NCI-H2107 (cell line): ENCODE measurements at regions not wholly inside any gene's neighbourhood (a gene's known extent, or its start where the extent isn't known, plus 50 kb on each side); places are given as distances from the start of the nearest gene placed in this dataset.

Experiments used
- DNase-seq: peaks from one replicate; lab custom pipeline; 2025; lab: John Stamatoyannopoulos, UW

- no peak for DNase-seq
Observed at GRCh38 chr15:26477044-26477443, 295.8 kb downstream of the GABRB3 start.

- no peak for DNase-seq
Observed at GRCh38 chr15:26475554-26475953, 297.3 kb downstream of the GABRB3 start.

DNA sequence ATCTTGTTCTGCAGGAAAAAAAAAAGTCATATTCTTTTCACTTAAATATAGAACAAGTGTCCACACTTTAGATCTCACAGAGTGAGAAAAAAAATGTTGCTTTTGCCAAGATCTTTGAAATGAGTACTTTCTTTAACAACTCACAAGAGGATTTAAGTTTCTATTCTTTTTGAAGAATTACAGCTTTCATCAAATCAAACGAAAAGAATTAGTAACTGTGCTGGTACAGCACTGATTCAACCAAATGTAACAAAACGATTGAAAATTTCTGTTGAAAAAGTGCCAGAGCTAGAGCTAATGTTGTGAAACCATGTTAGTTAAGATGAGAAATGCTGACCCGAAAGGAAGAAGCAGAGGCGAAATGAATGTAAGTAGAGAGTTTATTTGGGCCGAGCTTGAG is 300.2 kb downstream of the GABRB3 start:
- DNase-seq, result no peak

DNA sequence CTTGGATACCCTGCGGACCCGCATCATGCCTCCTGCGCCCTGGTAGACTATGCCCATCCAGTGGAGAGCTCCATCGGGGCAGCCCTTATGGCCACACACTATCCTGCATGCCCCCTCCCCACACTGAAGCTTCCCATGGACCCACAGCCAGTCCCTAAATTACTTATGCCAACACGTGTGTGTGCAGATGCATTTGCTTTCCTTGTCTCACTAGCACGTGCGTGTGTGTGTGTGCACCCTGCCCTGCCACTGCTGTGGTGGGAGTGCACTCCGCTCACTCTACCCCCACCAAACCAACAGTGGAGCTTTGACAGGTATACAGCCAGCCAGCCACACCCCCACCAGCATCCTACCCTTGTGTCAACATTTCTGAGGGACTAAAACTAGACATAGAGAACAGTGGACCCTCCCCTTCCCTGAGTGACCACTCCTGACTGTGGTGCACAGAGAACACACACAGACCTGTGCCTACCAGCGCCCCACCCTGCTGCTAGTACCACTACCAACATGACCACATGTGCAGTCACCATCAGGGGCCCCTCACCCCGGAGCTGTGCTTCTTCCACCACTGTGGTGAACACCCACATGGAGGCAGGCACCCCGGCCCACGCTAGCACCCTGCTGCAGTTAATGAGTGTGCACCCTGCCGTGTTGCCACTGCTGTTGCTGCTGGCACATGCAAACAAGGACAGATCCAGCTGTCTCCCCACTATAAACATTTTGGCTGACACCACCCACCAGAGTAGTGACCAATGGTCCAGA is 310.8 kb downstream of the GABRB3 start:
- DNase-seq, result no peak

DNA sequence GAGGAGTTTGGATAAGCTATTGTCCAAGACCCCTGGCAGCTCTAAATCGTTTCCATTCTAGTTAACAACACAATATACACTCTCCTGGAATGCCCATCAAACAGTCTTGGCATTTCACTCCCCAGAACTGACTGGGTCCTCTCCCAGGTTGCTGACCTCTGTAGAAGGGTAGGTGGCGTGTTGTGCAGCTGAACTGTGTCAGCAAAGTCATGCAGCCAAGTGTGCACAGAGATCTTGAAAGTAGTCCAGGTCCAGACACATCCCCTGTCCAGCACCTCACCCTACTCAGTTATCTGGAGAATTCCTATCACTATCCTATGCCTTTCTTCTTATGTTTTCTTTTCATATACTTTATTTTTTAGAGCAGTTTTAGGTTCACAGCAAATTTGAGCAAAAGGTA is 312.7 kb downstream of the GABRB3 start:
- no peak for DNase-seq

DNA sequence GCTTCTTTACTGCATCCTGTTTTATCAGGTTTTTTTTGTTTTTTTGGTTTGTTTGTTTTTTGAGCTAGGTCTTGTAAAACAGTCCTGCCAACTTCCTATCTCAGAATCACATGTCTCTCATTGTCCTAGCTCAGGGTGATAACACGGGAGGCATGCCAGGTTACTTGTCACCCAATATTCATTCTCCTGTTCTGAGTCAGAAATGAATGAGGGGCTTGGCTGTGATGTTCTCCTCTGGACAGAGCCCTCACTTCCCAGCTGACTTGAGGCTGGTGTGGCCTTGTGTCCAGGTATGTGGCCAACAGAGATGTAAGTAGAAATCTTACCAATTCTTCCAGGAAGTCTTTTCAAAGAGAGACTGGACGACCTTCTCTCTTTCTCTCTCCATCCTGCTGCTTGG is 317.0 kb downstream of the GABRB3 start:
- DNase-seq, result no peak

DNA sequence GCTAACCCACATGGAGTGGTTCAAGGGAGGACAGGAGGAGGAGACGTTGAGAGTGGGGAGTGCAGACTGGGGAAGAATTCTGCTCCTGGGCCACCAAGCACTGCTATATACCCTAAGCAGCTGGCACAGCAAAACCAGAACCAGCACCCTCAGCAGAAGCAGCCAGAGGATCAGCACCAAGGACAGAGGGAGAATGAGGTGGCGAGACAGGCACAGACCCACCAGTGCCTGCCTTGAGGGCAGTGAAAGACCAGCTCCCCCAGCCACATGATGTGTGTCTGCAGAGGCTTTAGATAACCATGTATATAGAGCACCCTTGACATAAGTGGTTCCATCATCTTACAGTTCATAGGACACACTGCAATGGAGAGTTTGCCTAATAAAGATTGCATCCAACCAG is 319.0 kb downstream of the GABRB3 start:
- no peak for DNase-seq

DNA sequence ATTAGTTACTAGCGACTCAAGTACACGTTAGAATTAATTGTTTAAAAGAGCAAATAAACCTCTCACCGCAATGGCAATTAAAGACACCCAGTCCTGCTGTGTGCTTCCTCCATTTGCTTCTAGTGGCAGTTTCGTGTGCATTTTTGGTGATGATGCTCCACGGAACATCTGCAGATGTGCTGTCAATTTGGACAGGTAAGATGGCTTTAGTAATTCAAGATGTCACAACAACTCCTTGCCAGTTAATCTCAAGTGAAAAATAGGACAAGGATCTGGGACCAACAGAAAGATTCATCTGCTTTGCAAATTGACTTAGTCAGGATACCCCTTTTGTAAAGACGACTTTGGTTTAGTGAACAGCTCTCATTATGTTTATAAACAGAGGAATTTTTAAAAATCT is 320.9 kb downstream of the GABRB3 start:
- DNase-seq, result no peak

DNA sequence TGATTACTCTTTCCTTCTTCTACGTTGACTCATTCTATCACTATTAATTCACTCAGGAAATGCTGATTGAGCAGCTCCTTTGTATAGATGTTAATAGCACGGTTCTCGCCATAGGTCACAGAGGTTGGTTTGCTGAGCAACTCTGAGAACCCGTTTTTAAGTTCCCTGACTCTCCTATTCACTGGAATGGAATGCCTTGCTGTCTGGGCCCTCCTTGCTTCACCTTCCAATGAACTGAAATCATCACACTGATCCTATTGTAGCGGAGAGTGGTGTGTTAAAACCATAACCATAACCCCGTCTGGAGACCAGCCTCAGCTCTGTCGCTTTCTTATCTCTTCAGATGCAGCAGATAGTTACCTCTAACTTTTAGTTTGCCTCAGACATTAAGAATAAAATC is 323.6 kb downstream of the GABRB3 start:
- no peak for DNase-seq

GRCh38 chr15:26443321-26443720 is 329.5 kb downstream of the GABRB3 start:
- DNase-seq, result no peak

DNA sequence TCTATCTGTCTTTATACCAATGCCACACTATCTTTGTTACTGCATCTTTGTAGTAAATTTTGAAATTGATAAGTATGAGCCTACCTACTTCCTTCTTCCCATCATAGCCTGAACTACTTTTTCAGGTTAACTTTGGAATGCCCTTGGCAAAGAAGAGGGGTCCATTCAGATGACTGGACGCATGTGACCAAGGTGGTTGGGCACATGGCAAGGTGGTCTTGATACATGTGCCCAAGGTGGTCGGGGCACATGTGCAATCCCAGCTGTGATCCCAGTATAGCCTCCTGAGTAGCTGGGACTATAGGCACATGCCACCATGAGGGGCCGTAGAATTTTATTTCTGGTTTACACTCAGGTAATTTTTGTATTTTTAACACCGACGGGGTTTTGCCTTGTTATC is 330.2 kb downstream of the GABRB3 start:
- DNase-seq, result no peak

- no peak for DNase-seq
Observed at GRCh38 chr15:26439681-26440080, 333.2 kb downstream of the GABRB3 start.

DNA sequence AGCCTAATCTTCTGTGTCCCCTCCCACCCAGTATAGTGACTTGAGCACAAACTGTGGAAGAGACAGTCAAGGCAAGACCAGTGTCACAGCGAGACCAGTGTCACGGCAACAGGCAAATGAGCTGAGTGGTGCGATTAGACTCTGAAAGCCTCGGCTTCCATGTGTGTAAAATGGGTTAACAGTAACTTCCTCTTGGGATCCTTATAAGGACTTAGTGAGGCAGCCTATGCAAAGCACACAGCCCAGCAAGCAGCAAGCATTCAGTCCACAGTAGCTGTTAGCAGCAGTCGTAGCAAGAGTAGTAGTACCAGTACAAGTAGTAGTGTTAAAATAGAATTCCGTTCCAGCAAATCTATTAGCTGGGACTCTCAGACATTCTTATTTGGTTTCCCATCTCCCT is 334.1 kb downstream of the GABRB3 start:
- no peak for DNase-seq

DNA sequence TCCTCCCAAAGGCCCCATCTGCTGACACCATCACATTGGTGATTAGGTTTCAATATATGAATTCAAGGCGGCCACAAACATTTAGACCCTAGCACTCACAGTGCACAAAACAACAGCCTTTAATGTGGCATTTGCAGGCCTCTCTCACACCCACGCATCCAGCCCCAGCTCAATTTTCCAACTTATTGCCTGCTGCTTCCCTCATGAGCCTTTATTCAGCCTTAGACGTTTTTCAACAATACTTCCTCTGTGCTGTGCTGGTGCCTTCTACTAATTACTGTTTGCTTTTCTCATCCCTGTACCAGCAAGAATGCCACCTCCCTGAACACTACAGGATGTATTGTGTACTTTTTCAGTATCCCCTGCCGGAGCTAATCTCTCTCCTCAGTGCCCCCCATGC is 334.6 kb downstream of the GABRB3 start:
- DNase-seq, result no peak

DNA sequence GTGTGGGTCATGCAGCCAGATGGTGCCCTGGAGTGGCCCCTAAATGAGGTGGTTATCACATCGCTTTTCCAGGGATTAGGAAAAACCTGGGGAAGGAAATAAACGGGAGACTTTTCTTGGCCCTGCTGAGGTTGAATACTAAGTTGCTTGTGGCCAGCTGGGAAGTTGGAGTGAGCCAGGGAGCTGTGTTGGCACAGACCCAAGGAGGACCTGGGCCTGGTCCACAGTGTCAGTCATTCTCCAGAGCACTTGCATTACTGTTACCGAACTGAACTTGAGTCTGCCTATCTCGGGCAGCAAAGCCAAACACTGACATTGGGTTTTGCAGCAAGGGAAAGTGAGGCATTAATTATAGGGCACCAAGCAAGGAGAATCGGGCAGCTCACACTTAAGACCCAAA is 339.0 kb downstream of the GABRB3 start:
- no peak for DNase-seq

- no peak for DNase-seq
Observed at GRCh38 chr15:26433060-26433459, 339.8 kb downstream of the GABRB3 start.

GRCh38 chr15:26421065-26421464 is 351.8 kb downstream of the GABRB3 start:
- no peak for DNase-seq

GRCh38 chr15:26395624-26396023 is 377.2 kb downstream of the GABRB3 start:
- DNase-seq, result no peak

DNA sequence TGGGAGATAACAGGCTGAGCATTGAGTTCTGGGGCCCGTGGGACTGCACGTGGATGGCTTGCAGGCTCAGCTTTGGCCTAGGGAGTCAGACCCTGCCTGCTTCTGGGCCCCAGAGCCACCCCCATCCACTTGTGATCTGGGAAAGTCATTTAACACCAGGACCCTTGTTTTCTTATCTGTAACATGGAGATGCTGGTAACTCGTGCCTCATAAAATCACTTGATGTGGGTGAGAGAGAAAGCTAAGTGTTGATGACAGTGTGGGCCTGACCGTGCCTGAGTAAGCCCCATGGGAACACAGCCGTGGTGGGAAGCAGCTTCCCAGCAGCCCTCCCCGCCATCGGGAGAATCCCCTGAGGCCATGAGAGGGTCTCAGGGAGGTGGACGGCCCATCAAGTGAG is 378.1 kb downstream of the GABRB3 start:
- no peak for DNase-seq

GRCh38 chr15:26392956-26393355 is 379.9 kb downstream of the GABRB3 start:
- DNase-seq, result no peak

GRCh38 chr15:26391567-26392194 is 381.2 kb downstream of the GABRB3 start:
- no peak for DNase-seq

- no peak for DNase-seq
Observed at GRCh38 chr15:26382444-26383072, 390.3 kb downstream of the GABRB3 start.

DNA sequence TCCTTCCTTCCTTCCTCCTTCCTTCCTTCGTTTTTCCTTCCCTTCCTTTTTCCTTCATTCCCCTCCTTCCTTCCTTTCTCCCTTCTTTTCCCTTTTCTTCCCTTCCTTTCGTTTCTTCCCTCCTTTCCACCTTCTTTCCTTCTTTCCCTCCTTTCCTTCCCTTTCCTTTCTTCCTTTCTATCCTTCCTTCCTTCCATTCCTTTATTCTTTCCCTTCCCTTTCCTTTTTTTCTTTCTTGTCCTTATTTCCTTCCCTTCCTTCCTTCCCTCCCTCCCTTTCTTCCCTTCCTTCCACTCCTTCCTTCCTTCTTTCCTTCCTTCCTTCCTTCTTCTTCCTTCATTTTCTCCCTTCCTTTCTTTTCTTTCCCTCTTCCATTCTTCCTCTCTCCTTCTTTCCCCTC is 394.6 kb downstream of the GABRB3 start:
- no peak for DNase-seq

GRCh38 chr15:26376243-26376642 is 396.6 kb downstream of the GABRB3 start:
- DNase-seq, result no peak
